HepG2 (cell line): ENCODE measurements at regions not wholly inside any gene's neighbourhood (a gene's known extent, or its start where the extent isn't known, plus 50 kb on each side); places are given as distances from the start of the nearest gene placed in this dataset.

Experiments used
- ATAC-seq: fragments of 200-7000 bp; cut with Tn5 transposase; 3 replicates; pipeline ENCODE4 v1.9.1; 2020; ENCODE audit warnings: mild to moderate bottlenecking, moderate library complexity
- BruUV-seq: library from RNA; stranded (reverse); fragments of 400-500 nt; replicated peaks from 2 replicates; lab custom pipeline; 2021; lab: Mats Ljungman, UMichigan
- CTCF ChIA-PET: fragments of 300-600 bp; formaldehyde crosslinking; extraction: SDS; loops from one replicate; lab custom pipeline; 2021; ENCODE audit warnings: low total read pairs, inconsistent platforms, low intra/inter-chr PET ratio; lab: Yijun Ruan, JAX
- POLR2A ChIA-PET: fragments of 350-600 bp; sonication (Branson Sonifier 250); formaldehyde crosslinking; loops from one replicate; lab custom pipeline; 2020; ENCODE audit warnings: antibody characterized with exemption, inconsistent platforms; lab: Yijun Ruan, JAX
- DNase-seq: peaks from one replicate; pipeline ENCODE4 v3.0.0-alpha.2; 2015; ENCODE audit warnings: low spot score
- FAIRE-seq: peaks from 3 replicates; lab custom pipeline; 2011; peaks lifted over from hg19 to GRCh38; lab: Jason Lieb, UNC
- H2AFZ ChIP-seq: one replicate; pipeline ENCODE4 v1.6.1; 2011; ENCODE audit warnings: low read length, inconsistent platforms
- H3K27ac ChIP-seq: fragments of 300-600 bp; 3 replicates; pipeline ENCODE4 v1.8.0; 2011; ENCODE audit warnings: mixed run types, mild to moderate bottlenecking, mixed read lengths, low read length, inconsistent platforms; ENCODE audit not compliant: insufficient read depth; ENCODE audit errors: extremely low read length
- H3K27me3 ChIP-seq, 2 experiments: fragments of 200-600 bp in 1 of 2; 2 replicates in 1 of 2; 3 replicates in 1 of 2; pipeline versions ENCODE4 v1.6.0 to v1.8.0; 2011; ENCODE audit warnings: low read length in 2 of 2, mild to moderate bottlenecking in 2 of 2, moderate library complexity in 2 of 2, inconsistent platforms in 1 of 2; ENCODE audit not compliant: insufficient read depth in 2 of 2, control insufficient read depth in 1 of 2
- H3K36me3 ChIP-seq, 2 experiments: fragments of 200-600 bp in 1 of 2; replicated peaks in 1 of 2; 2 replicates in 1 of 2; 3 replicates in 1 of 2; pipeline versions ENCODE4 v1.5.1 to v1.8.0; 2011; ENCODE audit warnings: low read length in 2 of 2, inconsistent platforms in 1 of 2; ENCODE audit not compliant: insufficient read depth in 2 of 2, control insufficient read depth in 1 of 2
- H3K4me1 ChIP-seq: 2 replicates; pipeline ENCODE4 v1.5.1; 2012; ENCODE audit warnings: low read length, inconsistent platforms; ENCODE audit not compliant: insufficient read depth
- H3K4me2 ChIP-seq: 2 replicates; pipeline ENCODE4 v1.6.0; 2011; ENCODE audit warnings: low read depth, low read length, inconsistent platforms
- H3K4me3 ChIP-seq, 3 experiments: fragments of 200-600 bp in 1 of 3; sonication (generic), shearing (Covaris generic) in 1 of 3; replicated peaks in 1 of 3; 2 replicates each; pipeline ENCODE4 v1.5.1; 2011 to 2016; ENCODE audit warnings: low read length in 3 of 3, inconsistent platforms in 2 of 3, low read depth in 2 of 3, mild to moderate bottlenecking in 2 of 3, control low read depth in 1 of 3, mixed read lengths in 1 of 3; ENCODE audit not compliant: insufficient read depth in 1 of 3
- H3K79me2 ChIP-seq: one replicate; pipeline ENCODE4 v1.6.1; 2011; ENCODE audit warnings: low read length, inconsistent platforms; ENCODE audit not compliant: insufficient read depth
- H3K9ac ChIP-seq: 2 replicates; pipeline ENCODE4 v1.6.0; 2011; ENCODE audit warnings: mild to moderate bottlenecking, low read depth, low read length, inconsistent platforms; ENCODE audit not compliant: insufficient read depth
- H3K9me3 ChIP-seq: 2 replicates; pipeline ENCODE4 v1.5.1; 2012; ENCODE audit warnings: mild to moderate bottlenecking, low read length
- H4K20me1 ChIP-seq: 2 replicates; pipeline ENCODE4 v1.6.0; 2011; ENCODE audit warnings: inconsistent platforms, mild to moderate bottlenecking, low read length, moderate library complexity; ENCODE audit not compliant: insufficient read depth
- AHR ChIP-seq: IDR thresholded peaks from 2 replicates; pipeline ENCODE4 v1.6.1; 2018; ENCODE audit warnings: missing genetic modification reagents, missing compliant biosample characterization
- BCL6 ChIP-seq: IDR thresholded peaks from 2 replicates; pipeline ENCODE4 v1.6.1; 2016; ENCODE audit warnings: missing genetic modification reagents, missing compliant biosample characterization
- CREB1 ChIP-seq, 2 experiments: fragments of 450-650 bp in 1 of 2; IDR thresholded peaks; 2 replicates each; pipeline ENCODE4 v1.6.1; 2016 to 2017; ENCODE audit warnings: control low read depth in 1 of 2, mild to moderate bottlenecking in 1 of 2, missing compliant biosample characterization in 1 of 2, missing genetic modification characterization in 1 of 2
- GABPB1 ChIP-seq: IDR thresholded peaks from 2 replicates; pipeline ENCODE4 v1.6.1; 2016; ENCODE audit warnings: mild to moderate bottlenecking, missing genetic modification reagents, moderate library complexity, missing compliant biosample characterization
- GPN1 ChIP-seq: sonication (generic); formaldehyde crosslinking; IDR thresholded peaks from 2 replicates; pipeline ENCODE4 v1.5.1; 2020; ENCODE audit warnings: missing genetic modification reagents, borderline replicate concordance
- HNF1B ChIP-seq: sonication (generic); formaldehyde crosslinking; IDR thresholded peaks from 2 replicates; pipeline ENCODE4 v1.5.1; 2020; ENCODE audit warnings: mild to moderate bottlenecking, moderate library complexity, missing genetic modification reagents
- KDM5B ChIP-seq: sonication (generic); formaldehyde crosslinking; IDR thresholded peaks from 2 replicates; pipeline ENCODE4 v1.4.0; 2020; ENCODE audit warnings: missing genetic modification reagents, mild to moderate bottlenecking, borderline replicate concordance
- KLF6 ChIP-seq: IDR thresholded peaks from 2 replicates; pipeline ENCODE4 v1.8.0; 2016; ENCODE audit warnings: missing biosample characterization, missing genetic modification reagents
- SKI ChIP-seq: fragments of 450-650 bp; IDR thresholded peaks from one replicate; pipeline ENCODE4 v1.6.1; 2018; ENCODE audit warnings: mild to moderate bottlenecking; ENCODE audit not compliant: partially characterized antibody
- SNAI1 ChIP-seq: sonication (generic); formaldehyde crosslinking; IDR thresholded peaks from 2 replicates; pipeline ENCODE4 v1.5.0; 2020; ENCODE audit warnings: mild to moderate bottlenecking, missing genetic modification reagents, borderline replicate concordance
- TAF15 ChIP-seq: fragments of 200-400 bp; formaldehyde crosslinking; IDR thresholded peaks from one replicate; pipeline ENCODE4 v1.6.1; 2018; ENCODE audit warnings: mild to moderate bottlenecking, low read depth, low read length; ENCODE audit not compliant: poor library complexity, severe bottlenecking
- ZBTB44 ChIP-seq: sonication (generic); formaldehyde crosslinking; IDR thresholded peaks from 2 replicates; pipeline ENCODE4 v1.4.0; 2020; ENCODE audit warnings: missing genetic modification reagents
- ZSCAN21 ChIP-seq: sonication (generic); formaldehyde crosslinking; IDR thresholded peaks from 2 replicates; pipeline ENCODE4 v1.8.0; 2022; ENCODE audit warnings: mild to moderate bottlenecking, missing genetic modification reagents, moderate library complexity, borderline replicate concordance
- WGBS: methylation state at CpG from one replicate; pipeline ENCODE4 v1.1.6; 2017; ENCODE audit warnings: low lambda C conversion rate; 5-methylcytosine and 5-hydroxymethylcytosine counted together
- in situ Hi-C: cut with HindIII; loops from 2 replicates; pipeline ENCODE4 v1.10.0; 2017; ENCODE audit warnings: low pct_unique_long_range_greater_than_20kb; ENCODE audit not compliant: extremely low pct_ligation_motif_present
- intact Hi-C: fragments of 100-400 bp; cut with micrococcal nuclease; formaldehyde crosslinking; loops from one replicate; pipeline ENCODE4 v1.10.0; 2022; ENCODE audit not compliant: unreplicated experiment

DNA sequence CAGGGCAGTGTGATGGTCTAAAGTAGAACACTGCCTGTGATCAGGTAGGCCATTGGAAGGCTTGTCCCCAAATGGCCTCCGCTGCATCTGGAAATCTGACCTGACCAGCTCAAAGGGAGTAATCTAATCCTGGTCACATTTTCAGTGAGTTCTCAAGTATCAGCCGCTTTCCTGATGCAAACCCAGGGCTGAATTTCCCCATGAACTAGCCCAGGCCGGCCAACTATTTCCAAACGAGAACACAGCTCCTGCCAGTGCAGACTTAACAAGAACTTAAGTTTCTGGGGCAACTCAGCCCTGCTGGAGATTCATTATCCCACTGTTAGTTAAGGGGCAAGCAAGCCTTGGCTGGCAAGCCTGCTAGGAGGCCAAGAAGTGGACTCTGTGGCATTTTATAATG lies 59.6 kb upstream of the FAM180A start:
- H3K4me1 ChIP-seq, result peaks cover 10% of the 10 kb centered on the region; the same call in 1 of the 2 replicates
- H3K27me3 ChIP-seq, result peaks cover 3 to 18% of the 10 kb centered on the region in 2 experiments; a peak in 2 of 5 replicates
- ChIA-PET CTCF (no interaction called here), POLR2A (no interaction called here)
- no peak for DNase-seq
- intact Hi-C loops (no loop called here), in situ Hi-C loops (no loop called here)
- ATAC-seq, result no peak
- no peaks in the 10 kb centered on the region for H3K36me3 ChIP-seq
- TF ChIP-seq HNF1B (CRISPR knock-in tag), result no peak
- TF ChIP-seq KLF6 (CRISPR knock-in tag), result no peak
- no peak for TF ChIP-seq GABPB1 (CRISPR knock-in tag)
- H3K4me3 ChIP-seq, result no peak overlapping the region
- no peaks in the 10 kb centered on the region for H3K79me2 ChIP-seq
- H4K20me1 ChIP-seq, result no peaks in the 10 kb centered on the region
- 71% methylated on average over 3 of the region's 4 CpGs for WGBS
- H2AFZ ChIP-seq, result no peak overlapping the region
- no peaks in the 10 kb centered on the region for H3K9me3 ChIP-seq
- no peak overlapping the region for H3K27ac ChIP-seq
- H3K9ac ChIP-seq, result no peak overlapping the region
- no peak for FAIRE-seq
- BruUV-seq, result no TSS peak
- H3K4me2 ChIP-seq, result no peak overlapping the region

DNA sequence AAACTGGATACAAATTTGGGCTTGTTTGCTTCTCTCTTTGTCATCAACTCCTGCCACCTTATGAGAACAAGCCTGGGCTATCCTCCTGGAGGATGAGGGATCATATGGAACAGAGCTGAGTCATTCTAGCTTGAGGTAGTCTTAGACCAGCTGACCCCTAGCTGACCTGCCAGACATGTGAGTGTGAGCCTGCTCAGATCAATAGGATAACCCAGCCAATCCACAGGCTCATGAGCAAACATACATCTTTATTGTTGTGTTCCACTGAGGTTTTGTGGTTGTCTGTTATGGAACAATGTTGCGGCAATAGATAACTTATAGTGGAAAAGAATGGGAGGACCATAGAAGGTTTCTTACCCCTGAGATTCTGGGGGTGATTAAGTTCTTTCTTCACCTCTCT lies 54.5 kb upstream of the FAM180A start:
- ATAC-seq, result no peak
- Histone ChIP-seq H3K79me2 (no peaks in the 10 kb centered on the region), H3K36me3 (no peaks in the 10 kb centered on the region), H2AFZ (no peak overlapping the region), H4K20me1 (no peaks in the 10 kb centered on the region), H3K4me3 (no peak overlapping the region), H3K27me3 (peaks cover 1 to 3% of the 10 kb centered on the region in 2 experiments; a peak in 1 of 5 replicates), H3K27ac (no peak overlapping the region), H3K4me2 (no peak overlapping the region), H3K9me3 (no peaks in the 10 kb centered on the region), H3K4me1 (0 out of 2 replicates have a peak, but pooled peaks cover 3% of the 10 kb centered on the region), H3K9ac (no peak overlapping the region)
- TF ChIP-seq CREB1 (IDR thresholded peaks at IDR 0.05) (no peak), CREB1 (CRISPR knock-in tag; IDR thresholded peaks at IDR 0.05) (no peak), SNAI1 (no peak), BCL6 (no peak), TAF15 (no peak), ZSCAN21 (CRISPR knock-in tag) (no peak), ZBTB44 (no peak), GPN1 (CRISPR knock-in tag) (no peak), SKI (no peak), KDM5B (CRISPR knock-in tag) (no peak), AHR (CRISPR knock-in tag) (no peak)
- no peak for DNase-seq
- BruUV-seq, result no TSS peak
- intact Hi-C loops, result loop anchor here (5.0 kb wide), 1 partner anchor 884 kb away; no protein-coding TSS in a partner anchor
- 43% methylated on average over 1 of the region's 1 CpG for WGBS
- POLR2A ChIA-PET, result no interaction called here
- in situ Hi-C loops, result loop anchor here (5.0 kb wide), 1 partner anchor 204 kb away; no protein-coding TSS in a partner anchor
- FAIRE-seq, result no peak
- CTCF ChIA-PET, result no interaction called here
